ENCODE measurements at regions not wholly inside any gene's neighbourhood (a gene's known extent, or its start where the extent isn't known, plus 50 kb on each side); places are given as distances from the start of the nearest gene placed in this dataset.

DNA sequence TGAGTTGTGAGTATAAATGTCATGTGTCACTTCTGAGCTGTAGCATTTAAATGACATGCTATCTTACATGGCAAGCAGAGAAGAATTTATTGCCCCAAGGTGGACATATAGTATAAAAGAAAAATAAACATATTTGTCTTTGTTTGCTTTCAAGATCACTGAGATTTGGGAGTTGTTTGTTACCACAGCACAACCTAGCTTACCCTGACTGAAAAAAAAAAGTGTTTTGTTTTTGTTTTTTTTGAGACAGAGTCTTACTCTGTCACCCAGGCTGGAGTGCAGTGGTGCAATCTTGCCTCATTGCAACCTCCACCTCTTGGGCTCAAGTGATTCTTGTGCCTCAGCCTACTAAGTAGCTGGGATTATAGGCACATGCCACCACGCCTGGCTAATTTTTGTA lies 596.5 kb downstream of the MED13L start:
- no peak for DNase-seq
- in situ Hi-C loops (cut with MboI; ENCODE audit: low pct_unique_long_range_greater_than_20kb, low sequenced_read_pairs), result no loop called here

DNA sequence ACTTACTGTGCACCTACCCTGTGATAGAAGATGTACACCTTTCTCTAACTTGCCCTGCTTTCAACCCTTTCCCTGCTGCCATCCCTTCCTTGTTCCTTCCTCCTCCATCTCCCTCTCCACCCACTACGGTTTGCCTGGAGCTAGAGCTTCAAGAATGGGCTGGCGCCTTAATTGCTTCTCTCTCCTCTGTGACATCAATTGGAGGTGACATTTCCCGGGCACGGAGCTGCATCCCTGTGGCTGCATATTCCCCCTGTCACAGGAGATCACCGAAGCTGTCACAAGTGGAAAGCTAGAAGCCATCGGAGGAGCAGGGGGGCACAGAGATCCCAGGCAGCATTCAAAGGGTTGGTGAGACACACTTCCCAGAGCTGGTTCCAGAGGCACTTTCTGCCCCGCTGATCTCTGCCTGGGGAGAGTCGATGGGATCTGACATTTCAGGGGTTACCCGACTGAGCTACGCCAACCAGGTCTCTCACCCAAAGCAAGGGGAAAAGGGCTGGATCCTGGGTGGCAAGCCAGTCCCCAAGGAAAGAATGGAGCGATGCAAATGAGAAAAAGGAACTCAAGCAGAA lies 604.9 kb downstream of the MED13L start:
- in situ Hi-C loops (cut with MboI; ENCODE audit: low pct_unique_long_range_greater_than_20kb, low sequenced_read_pairs), result no loop called here
- DNase-seq, result no peak

DNA sequence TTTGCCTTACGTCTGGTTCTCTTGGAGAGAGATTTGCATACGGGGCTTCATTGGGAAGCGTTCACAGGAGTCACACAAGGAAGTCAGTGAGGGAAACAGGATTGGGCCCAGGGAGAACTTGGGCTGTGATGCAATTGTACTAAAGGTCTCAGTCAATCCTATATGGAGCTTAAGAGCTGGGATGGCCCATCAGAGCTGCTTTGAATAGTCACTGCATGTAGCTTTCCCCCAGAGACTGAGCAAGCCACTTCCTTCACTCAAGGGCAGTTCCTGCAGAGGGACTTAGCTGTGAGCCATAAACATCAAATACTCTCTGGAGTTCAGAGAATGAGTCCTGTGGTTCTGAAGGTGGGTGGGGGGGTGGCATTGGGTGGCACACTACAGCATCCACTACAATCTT lies 605.4 kb downstream of the MED13L start:
- DNase-seq, result no peak
- in situ Hi-C loops (cut with MboI; ENCODE audit: low pct_unique_long_range_greater_than_20kb, low sequenced_read_pairs), result no loop called here

DNA sequence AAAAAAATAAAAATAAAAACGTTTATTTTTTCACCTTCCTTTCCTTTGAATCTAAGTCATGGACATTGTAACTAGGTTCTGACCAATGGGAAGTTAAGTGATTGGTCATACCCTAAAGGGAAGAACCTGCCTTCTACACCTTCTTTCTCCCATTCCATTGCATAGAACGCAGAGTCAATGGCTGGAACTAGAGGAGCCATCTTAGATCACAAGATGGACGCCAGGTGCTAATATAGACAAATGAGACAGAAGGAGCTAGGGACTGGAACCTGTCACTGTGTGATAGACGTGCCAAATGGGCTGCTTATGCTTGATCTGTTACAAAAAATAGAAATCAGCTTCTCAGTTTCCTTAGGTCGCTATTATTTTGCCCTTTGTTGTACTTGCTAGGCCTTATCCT lies 606.6 kb downstream of the MED13L start:
- no peak for DNase-seq
- in situ Hi-C loops (cut with MboI; ENCODE audit: low pct_unique_long_range_greater_than_20kb, low sequenced_read_pairs), result no loop called here

DNA sequence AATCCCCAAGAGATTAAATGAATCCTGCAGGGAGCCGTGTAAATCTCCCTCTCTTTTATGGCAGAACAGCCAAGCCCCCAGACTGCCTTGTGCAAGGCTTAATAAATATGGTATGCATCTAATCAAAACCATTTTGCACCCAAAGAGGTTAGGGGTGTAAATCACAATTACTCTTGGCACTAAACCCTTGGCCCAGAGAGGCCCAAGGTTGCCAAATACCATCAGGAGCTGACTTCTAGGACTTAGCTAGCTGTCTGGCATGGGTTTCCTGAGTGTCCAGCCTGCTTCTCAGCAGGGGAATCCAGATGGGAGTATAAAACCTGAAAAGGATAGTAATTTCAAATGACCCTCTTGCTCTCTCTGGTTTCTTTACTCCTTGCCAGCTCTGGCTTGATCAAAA lies 610.4 kb downstream of the MED13L start:
- in situ Hi-C loops (cut with MboI; ENCODE audit: low pct_unique_long_range_greater_than_20kb, low sequenced_read_pairs), result no loop called here
- DNase-seq, result no peak

DNA sequence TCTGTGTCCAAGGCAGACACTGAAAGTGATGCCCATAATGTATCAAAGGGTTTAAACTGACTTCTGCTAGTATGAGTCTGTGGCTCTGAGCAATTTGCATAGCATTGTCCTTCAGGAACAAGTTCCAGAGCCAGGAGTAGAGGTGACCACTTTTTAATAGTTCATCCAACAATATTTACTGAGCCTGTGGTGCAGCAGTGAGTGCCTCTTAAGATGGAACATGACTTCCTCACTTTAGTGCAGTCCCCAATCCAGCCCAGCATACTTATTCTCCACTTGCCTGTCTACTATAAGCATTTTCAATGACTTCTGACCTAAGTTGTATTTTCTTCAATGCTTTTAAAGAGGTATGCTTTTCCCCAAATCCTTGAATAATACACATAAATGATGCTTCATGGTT lies 611.3 kb downstream of the MED13L start:
- no peak for DNase-seq
- in situ Hi-C loops (cut with MboI; ENCODE audit: low pct_unique_long_range_greater_than_20kb, low sequenced_read_pairs), result no loop called here

DNA sequence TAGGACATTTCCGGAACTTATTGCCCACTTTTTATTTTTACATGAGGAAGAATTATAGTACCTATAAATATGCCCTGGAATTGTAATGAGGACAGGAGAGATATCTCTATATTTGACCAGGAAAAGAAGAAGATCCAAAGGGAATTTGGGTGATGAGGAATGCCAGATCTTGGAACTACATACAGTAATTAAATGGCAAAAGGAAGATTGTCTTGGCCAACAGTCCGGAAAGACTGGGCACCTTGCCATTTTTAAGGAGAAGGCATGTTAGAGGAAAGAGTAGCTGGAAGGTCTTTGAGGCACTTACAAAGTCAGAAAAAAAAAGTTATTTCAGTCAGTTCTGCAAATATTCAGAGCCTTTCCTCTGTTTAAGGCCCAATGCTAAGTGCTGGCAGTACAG lies 616.4 kb downstream of the MED13L start:
- in situ Hi-C loops (cut with MboI; ENCODE audit: low pct_unique_long_range_greater_than_20kb, low sequenced_read_pairs), result no loop called here
- DNase-seq, result no peak

DNA sequence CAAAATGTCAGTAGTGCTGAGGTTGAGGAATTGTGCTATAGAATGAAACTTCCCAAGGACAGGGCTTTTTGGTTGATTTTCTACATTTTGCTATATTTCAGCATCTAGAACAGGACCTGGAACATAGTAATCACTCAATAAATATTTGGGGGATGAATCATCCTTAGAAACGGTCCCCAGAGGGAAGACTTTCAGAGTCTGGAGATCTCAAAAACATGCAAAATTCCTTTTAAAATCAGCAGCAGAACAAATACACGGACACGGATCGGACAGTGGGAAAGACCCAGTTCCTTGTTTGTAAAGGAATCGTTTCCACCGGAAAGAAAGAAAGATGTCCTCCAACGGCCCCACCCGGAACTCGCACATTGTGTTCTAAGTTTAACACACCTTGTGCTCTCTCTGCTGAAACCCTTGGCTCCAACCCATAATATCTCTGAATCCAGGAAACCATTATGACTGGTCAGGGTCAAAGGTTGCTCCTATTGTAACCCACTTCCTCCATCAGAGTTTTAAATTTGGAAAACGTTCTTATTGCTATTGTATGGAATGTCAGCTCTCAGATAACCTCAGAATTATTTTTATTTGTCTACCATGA lies 617.2 kb downstream of the MED13L start:
- in situ Hi-C loops (cut with MboI; ENCODE audit: low pct_unique_long_range_greater_than_20kb, low sequenced_read_pairs), result no loop called here
- no peak for DNase-seq

DNA sequence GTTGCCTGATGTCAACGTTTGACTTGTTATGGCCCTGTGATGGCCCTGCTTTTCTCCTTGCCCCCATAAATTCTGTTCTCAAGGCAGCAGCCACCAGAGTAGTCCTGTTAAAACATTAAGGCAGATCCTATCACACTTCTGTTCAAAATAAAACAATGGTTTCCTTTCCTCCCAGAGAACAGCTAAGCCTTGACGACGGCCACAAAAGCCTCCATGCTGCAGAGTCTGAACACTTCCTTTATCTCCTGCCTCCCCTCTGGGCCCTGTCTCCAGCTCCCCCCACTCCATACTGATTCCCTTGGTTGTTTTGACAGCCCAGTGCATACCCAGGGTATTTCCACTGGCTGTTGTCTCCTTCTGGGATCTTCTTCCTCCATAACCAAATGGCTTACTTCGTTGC lies 618.1 kb downstream of the MED13L start:
- no peak for DNase-seq
- in situ Hi-C loops (cut with MboI; ENCODE audit: low pct_unique_long_range_greater_than_20kb, low sequenced_read_pairs), result no loop called here

DNA sequence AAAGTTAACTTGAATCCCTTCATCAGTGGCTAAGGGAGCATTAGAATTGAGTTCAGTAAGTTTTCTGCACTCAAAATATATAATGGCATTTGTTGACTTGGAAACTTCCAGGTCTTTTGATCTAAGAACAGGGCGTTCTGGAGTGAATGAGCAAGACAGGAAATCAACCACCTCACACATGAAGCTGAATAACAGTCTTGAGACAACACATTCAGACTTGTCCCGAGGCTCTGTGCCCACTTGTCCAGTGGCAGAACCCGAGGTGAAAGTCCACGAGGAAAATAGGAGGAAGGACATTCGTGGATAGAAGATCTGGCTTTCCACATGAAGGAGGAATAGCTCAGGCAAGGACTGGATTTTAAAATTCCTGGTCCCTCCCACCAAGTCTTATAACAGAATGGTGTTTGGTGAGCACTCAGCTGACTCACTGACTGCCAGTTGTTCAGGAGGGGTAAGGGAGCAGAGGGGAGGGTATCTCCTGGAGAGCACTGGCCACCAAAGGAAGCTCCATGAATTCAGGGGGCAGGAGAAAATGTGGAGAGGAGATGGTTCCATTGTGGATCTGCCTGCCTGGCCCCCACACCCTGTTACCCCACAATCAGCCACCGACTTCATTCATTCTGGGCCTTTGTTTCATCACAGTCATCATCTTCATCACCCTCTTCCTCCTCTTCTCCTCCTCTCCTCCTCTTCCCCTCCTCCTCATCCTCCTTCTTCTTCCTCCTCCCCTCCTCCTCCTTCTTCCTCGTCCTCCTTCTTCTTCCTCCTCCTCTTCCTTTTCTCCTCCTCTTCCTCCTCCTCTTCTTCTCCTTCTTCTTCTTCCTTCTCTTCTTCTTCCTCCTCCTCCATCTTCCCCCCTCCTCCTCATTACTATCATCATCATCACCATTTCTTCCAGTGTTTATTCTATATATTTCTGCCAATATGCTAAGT lies 620.1 kb downstream of the MED13L start:
- DNase-seq, result no peak
- in situ Hi-C loops (cut with MboI; ENCODE audit: low pct_unique_long_range_greater_than_20kb, low sequenced_read_pairs), result no loop called here

DNA sequence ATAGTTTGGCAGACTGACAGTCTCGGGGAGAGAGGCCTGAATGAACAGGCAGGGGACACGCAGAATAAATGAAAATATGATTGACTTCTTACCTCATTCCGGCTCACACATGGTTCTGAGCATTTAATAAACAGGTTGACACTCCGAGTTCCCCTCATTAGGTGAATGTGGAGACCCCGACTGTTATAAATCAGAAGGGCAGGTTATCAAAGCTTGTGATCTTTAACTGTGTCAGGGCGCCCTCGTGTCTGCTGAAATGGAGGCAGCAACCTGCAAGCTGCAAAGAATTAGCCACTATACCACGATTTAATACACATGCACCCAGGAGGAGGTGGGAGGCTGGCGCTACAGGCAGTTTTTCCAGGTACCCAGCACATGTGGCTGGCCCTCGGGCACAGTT lies 627.5 kb downstream of the MED13L start:
- DNase-seq, result no peak
- in situ Hi-C loops (cut with MboI; ENCODE audit: low pct_unique_long_range_greater_than_20kb, low sequenced_read_pairs), result no loop called here

DNA sequence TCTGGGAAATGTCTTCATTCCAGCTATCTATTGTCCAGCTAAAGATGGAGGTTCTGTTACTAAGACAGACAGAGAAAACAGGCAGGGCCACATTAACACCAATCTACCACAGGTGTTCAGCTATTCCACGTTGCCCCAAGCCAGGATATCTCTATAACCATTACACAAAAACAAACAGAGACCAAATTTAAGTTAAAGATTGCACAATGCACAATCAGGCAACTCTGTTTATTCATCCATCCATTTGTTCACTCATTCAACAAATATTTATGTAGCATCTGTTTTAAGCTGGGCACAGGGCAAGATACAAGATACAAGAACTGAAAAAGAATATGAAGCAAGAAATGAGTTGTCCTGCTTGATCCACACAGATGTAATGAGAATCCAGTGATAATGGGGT lies 629.0 kb downstream of the MED13L start:
- in situ Hi-C loops (cut with MboI; ENCODE audit: low pct_unique_long_range_greater_than_20kb, low sequenced_read_pairs), result no loop called here
- DNase-seq, result no peak

DNA sequence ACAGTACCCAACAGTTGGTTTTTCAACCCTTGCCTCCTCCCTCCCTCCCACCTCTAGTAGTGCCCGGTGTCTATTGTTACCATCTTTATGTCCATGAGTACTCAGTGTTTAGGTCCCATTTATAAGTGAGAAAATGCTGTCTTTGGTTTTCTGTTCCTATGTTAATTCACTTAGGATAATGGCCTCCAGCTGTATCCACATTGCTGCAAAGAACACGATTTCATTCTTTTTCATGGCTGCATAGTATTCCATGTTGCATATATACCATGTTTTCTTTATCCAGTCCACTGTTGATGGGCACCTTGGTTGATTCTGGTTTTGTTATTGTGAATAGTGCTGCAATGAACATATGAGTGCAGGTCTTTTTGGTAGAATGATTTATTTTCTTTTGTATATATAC lies 631.3 kb downstream of the MED13L start:
- in situ Hi-C loops (cut with MboI; ENCODE audit: low pct_unique_long_range_greater_than_20kb, low sequenced_read_pairs), result no loop called here
- DNase-seq, result no peak

DNA sequence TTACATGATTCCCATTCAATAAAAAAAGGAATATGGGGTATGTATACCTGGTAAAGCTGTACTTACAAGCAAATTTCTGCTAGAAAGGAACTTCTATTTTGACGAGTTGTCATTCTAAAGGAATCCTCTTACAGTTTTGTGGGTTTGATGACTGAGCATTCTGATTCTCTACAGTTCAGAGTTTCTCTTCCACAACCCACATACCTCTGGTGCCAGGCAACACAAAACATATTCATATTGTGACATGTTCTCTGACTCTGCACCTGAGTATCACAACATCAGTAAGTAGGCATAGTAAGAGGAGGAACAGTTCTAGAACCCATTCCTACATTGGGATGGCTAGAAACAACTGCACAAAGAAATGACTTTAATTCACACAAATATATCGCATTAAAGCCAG lies 636.6 kb downstream of the MED13L start:
- DNase-seq, result no peak
- in situ Hi-C loops (cut with MboI; ENCODE audit: low pct_unique_long_range_greater_than_20kb, low sequenced_read_pairs), result no loop called here

DNA sequence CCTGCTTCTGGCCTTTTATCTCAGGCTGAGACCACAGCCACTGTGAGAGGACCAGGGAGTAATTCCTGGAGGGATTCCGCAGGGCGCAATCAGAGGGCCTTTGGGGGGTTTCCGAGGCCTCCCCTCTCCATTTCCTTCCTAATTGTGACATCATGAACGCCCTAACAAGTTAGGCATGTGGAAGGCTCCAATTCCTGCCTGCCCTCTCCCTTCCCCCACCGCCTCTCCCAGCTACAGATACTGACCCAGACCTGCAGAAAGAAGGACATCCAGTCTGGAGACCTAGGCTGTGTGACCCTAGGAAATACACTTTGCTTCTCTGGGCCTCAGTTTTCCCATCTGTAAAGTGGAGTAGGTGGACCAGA lies 637.9 kb downstream of the MED13L start:
- in situ Hi-C loops (cut with MboI; ENCODE audit: low pct_unique_long_range_greater_than_20kb, low sequenced_read_pairs), result no loop called here
- no peak for DNase-seq

DNA sequence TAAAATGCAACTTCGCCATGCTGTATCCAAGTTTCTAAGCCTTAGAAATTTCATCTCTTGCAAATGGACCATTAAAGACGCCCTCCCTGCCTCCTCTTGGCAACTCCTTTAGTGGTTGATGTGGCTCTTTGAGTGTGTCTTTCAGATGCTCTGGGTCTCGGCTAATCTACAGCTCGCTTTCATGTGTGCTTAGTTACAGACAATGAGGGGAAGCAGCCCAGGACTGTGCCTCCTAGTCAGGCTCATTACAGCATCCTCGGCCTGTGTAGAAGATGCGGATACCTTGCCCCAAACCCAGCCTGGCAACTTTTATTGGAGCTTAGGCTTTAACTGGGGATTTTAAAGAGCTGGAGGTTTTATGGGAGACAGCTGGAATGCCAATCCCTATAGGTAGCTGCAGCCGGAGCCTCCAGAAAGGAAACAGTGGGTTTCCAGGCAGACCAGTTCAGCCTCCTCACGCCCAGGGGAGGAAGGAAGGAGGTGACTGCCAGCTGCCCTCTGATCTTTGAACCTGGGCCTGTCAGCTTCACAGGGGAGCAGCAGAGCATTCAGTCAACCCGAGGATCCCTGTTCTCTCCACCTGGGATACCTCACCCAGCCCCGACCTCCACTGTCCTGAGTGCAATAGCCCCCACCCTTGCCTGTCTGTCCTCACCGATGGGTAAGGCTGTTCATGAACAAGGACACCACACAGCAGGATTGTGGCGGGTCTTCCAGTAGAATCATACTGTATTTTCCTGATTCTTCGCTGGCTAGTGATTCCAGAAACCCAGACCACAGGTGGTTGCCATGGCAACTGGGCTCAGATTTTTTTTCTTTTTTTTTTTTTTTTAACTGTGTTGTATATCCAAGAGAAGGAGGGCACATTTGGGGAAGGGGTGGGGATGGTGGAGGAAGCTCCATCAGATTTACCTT lies 638.5 kb downstream of the MED13L start:
- DNase-seq, result no peak
- in situ Hi-C loops (cut with MboI; ENCODE audit: low pct_unique_long_range_greater_than_20kb, low sequenced_read_pairs), result no loop called here

DNA sequence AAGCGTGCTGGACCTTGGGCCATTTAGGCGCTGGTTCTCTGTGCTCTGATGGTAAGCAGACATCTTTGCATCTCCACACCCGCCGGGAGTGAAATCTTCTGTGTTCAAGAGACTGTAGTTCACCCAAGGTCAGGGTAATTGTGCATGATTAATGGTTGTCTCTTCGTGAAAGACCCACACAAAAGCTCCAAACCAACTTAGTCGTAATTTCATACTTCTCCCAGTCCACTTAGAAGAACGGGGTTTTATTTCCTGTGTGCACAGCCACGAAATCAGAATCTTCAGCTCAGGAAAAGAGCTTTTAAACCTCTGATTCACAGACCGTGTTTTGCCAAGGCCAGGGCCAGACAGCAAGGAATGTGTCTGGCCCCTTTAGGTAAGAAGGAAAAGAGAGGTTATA lies 640.9 kb downstream of the MED13L start:
- DNase-seq, result no peak
- in situ Hi-C loops (cut with MboI; ENCODE audit: low pct_unique_long_range_greater_than_20kb, low sequenced_read_pairs), result no loop called here

DNA sequence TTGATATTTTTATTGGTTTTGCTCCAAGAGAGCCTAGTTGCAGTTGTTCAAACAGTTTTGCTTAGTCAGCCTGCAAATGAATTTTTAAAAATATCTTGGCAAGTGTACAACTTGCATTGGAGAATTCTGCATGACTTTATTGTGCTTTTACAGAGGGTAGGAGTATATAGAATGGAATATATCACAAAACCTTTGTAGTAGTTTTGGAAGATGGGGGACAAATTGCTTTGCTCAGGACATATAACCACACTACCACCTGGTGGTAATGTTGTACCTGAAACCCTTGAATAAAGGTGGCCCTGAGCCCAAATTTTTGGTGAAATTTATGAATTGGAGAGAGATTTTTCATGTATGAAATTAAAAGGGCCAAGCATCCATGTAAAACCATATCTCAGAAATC lies 645.2 kb downstream of the MED13L start:
- in situ Hi-C loops (cut with MboI; ENCODE audit: low pct_unique_long_range_greater_than_20kb, low sequenced_read_pairs), result no loop called here
- DNase-seq, result no peak

DNA sequence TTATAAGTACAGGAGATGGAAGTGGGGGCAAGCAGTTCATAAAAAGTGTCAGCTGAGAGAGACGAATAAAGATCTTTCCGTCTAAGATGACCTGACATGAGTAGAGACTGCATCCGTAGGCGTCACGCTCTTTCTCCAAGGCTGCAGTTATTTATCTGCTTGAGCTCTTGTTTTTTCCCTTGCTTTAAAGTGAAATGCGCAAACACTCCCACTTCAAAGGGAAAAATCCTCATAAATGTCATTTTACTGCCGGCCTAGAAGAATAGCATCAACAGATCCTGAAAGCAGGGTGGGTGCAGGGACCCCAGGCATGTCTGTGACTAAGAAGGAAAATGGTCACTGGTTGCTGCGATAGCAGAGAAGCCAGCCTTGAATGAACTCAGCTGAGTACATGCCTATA lies 647.4 kb downstream of the MED13L start:
- in situ Hi-C loops (cut with MboI; ENCODE audit: low pct_unique_long_range_greater_than_20kb, low sequenced_read_pairs), result no loop called here

DNA sequence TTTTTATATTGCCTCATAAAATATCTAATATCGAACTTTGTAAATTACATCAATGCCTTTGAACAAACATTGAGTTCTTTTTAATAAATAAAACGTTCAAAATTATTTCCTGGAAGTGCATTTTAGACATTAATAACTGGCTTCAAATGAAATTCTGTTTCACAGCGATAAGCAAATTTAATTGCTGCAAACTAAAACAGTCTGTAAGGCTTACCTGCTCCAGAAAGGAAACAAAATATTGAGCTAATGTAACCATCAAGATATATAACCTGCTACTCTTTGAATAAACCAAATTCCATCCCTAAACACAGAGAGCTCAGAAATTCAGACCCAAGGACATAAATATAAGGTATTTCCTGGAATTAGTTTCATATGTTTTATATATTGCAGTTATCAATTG lies 651.3 kb downstream of the MED13L start:
- no peak for DNase-seq
- in situ Hi-C loops (cut with MboI; ENCODE audit: low pct_unique_long_range_greater_than_20kb, low sequenced_read_pairs), result no loop called here

More for the DNA sequence above, 647.4 kb downstream of the MED13L start:
- DNase-seq, result no peak
